Fibroblast of gingiva (primary cell): ENCODE measurements at regions not wholly inside any gene's neighbourhood (a gene's known extent, or its start where the extent isn't known, plus 50 kb on each side); places are given as distances from the start of the nearest gene placed in this dataset.

Experiments
- DNase-seq: peaks from one replicate; pipeline ENCODE4 v3.0.0-alpha.2; 2011; ENCODE audit warnings: low read depth

GRCh38 chr18:34159691-34160185, 65.0 kb downstream of the NOL4 start:
- DNase-seq = no peak

GRCh38 chr18:34158881-34159690, 65.6 kb downstream of the NOL4 start:
- DNase-seq = no peak

DNA sequence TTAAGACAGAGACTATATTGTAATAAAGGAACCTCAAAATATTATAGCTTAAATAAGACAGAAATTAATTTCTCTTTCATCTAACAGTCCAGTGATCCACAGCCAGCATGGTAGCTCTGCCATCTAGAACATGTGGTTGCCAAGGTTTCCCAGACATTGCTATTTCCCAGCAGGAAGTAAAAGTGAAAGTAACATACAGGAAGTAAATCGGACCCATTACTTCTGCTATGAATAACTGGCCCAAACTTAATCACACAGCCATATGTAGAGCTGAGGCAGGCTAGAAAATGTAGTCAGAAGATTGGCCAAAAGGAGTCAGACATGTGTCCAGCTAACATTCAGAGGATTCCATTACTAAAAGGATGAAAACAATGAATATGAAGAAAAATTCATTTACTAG, 71.0 kb downstream of the NOL4 start:
- DNase-seq = no peak

DNA sequence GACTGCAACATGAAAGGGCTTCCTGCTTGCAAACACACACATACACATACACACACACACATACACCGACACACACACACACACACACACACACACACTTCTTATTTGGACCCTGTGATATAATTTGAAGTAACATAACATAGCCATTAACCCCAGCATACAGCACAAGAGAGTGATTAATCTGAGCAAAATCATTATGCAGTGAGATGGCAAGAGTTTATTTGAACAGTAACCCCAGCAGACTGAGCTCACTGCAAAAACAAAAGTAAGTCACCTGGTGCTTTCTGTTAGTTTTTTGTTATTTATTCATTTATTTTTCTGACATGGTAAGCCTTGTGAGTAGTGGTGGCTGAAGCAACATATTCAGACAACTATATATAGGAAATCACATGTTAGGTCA, 93.7 kb downstream of the NOL4 start:
- DNase-seq = no peak

- DNase-seq = no peak
Measured at GRCh38 chr18:34128436-34128835, 96.3 kb downstream of the NOL4 start.

DNA sequence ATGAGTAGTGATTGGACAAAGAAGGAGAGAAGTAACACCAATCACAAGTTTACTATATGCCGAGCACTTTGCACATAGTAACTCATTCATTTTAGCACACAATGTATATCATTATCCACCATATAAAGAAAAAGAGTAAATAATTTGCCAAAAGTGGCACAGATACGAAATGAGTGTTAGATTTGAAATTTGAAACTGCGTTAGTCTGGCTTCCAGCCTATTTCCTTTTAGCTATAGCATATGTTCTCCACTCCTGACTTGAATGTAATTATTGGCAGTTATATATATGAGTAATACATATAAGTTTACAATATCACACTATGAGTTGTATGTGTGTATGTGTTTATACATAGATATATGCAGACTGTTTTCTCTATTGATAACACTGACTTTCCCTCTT, 98.6 kb downstream of the NOL4 start:
- DNase-seq = no peak

DNA sequence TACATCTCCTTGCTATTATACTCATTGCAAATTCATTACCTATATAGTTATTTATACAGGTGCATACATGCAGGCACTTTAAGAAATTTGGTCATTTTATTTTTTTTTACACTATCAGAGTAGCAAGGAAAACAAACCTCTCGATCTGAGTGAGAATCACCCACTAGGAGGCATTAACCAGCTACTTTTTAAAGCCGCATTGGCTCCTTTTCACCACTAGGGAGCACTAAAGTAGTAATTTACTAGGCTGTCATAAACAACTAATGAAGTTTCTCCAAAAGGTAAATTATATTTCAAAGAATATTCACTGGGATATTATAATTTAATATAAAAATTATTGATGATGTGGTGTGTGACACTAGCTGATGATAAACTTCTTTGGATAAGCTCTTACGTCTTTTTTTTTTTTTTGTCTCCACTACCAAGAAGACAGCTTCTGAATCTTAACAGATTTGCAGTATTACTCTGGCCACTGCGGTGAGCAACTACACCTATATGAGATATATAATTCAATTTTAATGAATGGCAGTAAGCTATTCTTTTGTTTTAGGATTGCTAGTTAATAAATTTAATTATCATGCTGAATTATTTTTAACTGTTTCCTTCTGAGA, 101.9 kb downstream of the NOL4 start:
- peak; percentile 35 for DNase-seq

GRCh38 chr18:34121200-34121721, 103.5 kb downstream of the NOL4 start:
- peak; percentile 20 for DNase-seq

DNA sequence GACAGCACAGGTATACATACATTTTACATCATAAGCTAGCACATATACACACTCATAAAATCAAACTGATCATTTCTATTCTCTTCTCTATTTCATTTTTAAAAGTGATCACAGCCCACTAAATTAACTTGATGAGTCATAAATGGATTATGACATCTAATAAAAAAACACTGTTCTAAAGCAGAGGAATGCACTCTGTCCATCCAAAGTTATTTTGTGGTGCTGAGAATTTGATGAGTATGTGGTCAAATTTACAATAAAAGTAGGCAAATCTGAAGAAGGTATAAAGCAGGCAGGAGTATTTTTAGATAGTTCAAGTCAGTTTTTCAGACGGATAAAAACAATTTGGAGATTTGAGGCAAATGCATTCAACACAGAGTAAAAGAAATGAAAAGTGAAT, 104.4 kb downstream of the NOL4 start:
- no peak for DNase-seq

DNA sequence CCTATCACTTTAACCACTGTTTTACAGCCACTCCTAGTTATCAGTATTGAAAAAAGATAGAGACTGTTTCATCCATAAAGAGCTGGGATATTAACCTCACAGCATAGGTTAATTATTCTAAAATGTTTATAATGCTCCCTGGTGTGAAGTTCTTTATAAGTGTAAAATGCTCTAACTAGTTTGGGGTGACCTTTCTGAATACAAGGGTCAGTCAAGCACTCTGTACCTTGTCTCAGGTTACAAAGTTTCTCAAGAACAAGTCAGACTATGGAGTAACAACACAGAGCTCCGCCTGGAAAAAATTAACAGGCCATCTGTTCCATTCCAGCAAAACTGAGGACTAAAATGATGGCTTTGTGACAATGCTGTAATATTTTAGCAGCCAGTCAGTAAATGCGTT, 107.4 kb downstream of the NOL4 start:
- DNase-seq = no peak

DNA sequence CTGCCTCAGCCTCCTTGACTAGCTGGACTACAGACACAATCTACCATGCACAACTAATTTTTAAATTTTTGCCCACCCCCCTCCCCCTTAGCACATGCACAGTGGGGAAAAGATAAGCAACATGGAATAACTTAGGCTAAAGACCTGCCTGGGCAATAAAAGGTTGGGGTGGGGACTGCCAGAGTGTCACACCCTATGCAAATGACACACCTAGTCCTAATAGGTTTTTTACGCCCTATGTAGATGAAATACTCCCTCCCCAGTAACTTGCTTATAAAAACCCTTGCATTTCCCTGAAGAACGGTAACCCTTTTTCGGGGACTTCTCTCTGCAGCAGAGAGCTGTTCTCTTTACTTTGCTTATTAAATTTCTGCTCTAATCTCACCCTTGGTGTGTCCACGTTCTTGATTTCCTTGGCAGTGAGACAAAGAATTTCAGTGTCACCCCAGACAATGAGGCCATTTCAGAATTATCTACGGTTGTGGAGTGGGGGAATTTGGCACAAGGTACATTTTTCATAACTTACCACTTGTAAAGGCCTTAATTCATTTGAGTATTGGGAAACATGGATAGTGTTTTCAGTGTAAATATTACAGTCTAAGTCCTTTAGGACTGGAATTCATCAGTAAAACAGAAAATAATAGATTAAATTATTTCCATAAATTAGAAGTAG, 109.2 kb downstream of the NOL4 start:
- DNase-seq = no peak

DNA sequence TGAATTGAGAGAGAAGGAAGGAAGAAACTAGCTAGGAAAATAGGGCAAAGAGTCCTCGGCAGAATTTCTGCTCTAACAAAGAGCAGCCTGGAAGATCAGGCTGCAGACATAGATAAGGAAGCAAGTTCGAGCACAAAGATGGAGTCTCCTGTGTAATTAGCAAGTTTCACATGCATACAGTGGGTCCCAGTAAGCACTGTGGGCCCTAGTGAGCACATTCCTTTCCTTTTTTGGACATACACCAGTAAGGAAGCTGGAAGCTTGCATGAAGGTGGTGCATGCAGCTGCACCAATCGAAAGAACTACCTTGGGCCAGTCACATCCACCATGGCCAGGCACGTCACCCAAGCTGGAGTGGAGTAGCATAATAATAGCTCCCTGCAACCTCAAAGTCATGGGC, 109.7 kb downstream of the NOL4 start:
- no peak for DNase-seq

GRCh38 chr18:34108206-34108605, 116.5 kb downstream of the NOL4 start:
- DNase-seq = no peak

GRCh38 chr18:34098109-34098508, 126.6 kb downstream of the NOL4 start:
- DNase-seq = no peak

DNA sequence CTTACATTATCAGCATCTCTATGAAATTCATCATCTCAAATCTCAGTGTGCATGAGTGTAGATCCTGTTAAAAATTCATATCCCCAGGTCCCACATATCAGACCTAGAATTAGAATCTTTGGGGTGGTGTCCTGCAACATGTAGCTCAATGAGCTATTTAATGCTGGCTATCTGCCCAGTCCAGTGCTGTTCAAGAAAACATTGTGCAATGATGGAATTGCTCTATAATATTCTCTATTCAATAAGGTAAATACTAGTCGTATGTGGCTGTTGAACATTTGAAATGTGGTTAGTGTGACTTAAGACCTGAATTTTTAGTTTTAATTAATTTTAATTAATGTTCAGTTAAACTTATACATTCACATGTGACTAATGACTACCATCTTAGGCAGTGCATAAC, 127.4 kb downstream of the NOL4 start:
- no peak for DNase-seq

DNA sequence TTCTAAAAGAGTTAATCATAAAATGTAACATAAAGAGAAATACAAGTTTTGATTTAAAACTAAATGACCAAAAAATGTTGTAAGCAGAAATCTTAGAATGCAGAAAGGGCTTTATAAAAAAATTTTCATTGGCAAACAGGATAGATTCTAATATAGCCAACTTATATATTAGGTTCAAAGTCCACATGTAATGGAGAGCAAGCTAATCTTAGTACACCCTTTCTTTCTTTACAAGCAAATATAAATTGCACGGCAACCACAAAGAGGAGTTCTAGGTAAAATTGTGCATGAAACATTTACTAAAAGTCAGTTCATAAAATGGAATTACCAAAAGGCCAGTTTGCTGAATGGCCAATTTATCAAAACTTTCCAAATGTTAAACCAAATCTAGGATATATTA, 130.6 kb downstream of the NOL4 start:
- no peak for DNase-seq

DNA sequence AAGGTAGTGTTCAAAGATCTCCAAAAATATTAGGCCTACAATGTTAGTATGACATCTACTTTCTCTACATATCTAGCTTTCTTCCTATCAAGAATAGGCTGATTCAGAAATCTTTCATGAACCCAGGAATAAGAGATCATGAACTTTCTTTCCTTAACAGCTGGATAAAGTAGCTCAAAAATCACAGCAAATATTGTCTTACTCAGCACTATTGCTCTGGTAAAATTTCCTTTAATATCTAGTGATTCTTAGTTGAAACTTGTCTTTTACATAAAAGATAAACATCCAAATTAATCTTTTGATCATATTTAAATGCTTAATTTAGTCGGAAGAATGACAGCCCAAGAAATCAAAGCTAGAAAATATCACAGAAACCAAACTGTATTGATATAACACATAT, 131.9 kb downstream of the NOL4 start:
- DNase-seq = no peak

DNA sequence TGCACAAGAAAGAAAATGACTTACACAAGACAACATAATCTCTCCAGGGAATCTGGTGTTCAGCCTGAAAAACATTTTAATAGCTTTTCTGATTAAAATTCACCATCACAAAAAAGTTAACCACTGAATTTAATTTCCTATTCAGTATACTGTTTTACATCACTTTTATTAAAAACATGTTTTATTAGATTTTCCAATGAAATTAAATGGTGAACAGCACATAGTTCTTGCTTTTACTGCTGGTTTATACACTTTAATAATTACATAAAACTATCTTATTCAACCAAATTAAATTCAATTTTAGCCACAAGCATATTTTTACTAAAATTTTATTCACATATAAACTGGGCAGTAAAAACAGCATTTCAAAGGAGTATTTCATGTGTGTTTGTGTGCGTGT, 138.3 kb downstream of the NOL4 start:
- DNase-seq = no peak

- no peak for DNase-seq
Measured at GRCh38 chr18:34085140-34085739, 139.5 kb downstream of the NOL4 start.

- no peak for DNase-seq
Measured at GRCh38 chr18:34084635-34085034, 140.1 kb downstream of the NOL4 start.

DNA sequence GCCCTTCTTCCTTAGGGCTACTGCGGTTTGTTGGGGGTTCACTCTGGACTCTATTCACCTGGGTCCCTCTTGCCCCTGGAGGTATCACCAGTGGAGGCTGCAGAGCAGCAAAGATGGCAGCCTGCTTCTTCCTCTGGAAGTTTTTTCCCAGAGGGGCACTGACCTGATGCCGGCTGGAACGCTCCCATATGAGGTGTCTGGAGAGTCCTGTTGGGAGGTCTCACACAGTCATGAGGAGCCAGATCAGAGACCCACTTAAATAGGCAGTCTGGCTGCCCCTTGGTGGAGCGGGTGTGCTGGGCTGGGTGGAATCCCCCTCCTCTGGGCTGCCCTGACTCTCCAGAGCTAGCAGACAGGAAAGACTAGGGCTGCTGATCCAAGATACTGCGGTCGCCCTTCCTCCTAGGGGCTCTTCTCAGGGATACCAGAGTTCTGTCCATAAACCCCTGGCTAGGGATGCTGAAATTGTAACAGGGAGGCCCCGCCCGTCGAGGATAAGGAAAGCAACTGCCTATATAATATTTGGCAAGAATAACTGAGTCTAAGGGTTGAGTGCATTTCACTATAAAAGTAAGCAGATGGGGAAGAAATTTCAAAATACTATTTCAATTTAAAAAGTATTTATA, 140.7 kb downstream of the NOL4 start:
- no peak for DNase-seq

GRCh38 chr18:34077599-34077998, 147.1 kb downstream of the NOL4 start:
- no peak for DNase-seq
